Keratinocyte (primary cell): ENCODE measurements at regions not wholly inside any gene's neighbourhood (a gene's known extent, or its start where the extent isn't known, plus 50 kb on each side); places are given as distances from the start of the nearest gene placed in this dataset.
"Not testable (repeated sequence)": the region's sequence is repeated elsewhere in the genome, so short reads cannot be mapped to it uniquely, and the experiment has no call there.

Source experiments
- DNase-seq: peaks from one replicate; pipeline ENCODE4 v3.0.0-alpha.2; 2011; ENCODE audit warnings: low read depth, missing footprints, low spot score
- FAIRE-seq: peaks from 2 replicates; lab custom pipeline; 2011; peaks lifted over from hg19 to GRCh38; lab: Jason Lieb, UNC
- H2AFZ ChIP-seq: 2 replicates; pipeline ENCODE4 v1.6.0; 2012; ENCODE audit warnings: low read length, control low read depth, inconsistent platforms; ENCODE audit not compliant: control insufficient read depth
- H3K27ac ChIP-seq: 2 replicates; pipeline ENCODE4 v1.5.1; 2011; ENCODE audit warnings: low read length; ENCODE audit not compliant: control insufficient read depth, insufficient read depth
- H3K27me3 ChIP-seq: 3 replicates; pipeline ENCODE4 v1.6.0; 2011; ENCODE audit warnings: low read length; ENCODE audit not compliant: control insufficient read depth, insufficient read depth; ENCODE audit errors: extremely low read depth
- H3K36me3 ChIP-seq, 2 experiments: 2 replicates in 1 of 2; 3 replicates in 1 of 2; pipeline ENCODE4 v1.5.1; 2011; ENCODE audit warnings: low read length in 2 of 2, mild to moderate bottlenecking in 1 of 2; ENCODE audit not compliant: control insufficient read depth in 2 of 2, insufficient read depth in 2 of 2; ENCODE audit errors: extremely low read depth in 1 of 2
- H3K4me1 ChIP-seq: 3 replicates; pipeline ENCODE4 v1.5.1; 2011; ENCODE audit warnings: low read length; ENCODE audit not compliant: control insufficient read depth, insufficient read depth; ENCODE audit errors: extremely low read depth
- H3K4me2 ChIP-seq: 3 replicates; pipeline ENCODE4 v1.6.0; 2011; ENCODE audit warnings: low read depth, low read length; ENCODE audit not compliant: control insufficient read depth, insufficient read depth; ENCODE audit errors: extremely low read depth
- H3K4me3 ChIP-seq, 3 experiments: fragments of 200-600 bp in 1 of 3; sonication (generic) in 1 of 3; 2 replicates in 2 of 3; 3 replicates in 1 of 3; pipeline ENCODE4 v1.5.1; 2011 to 2016; ENCODE audit warnings: low read length in 3 of 3, mild to moderate bottlenecking in 3 of 3, control low read depth in 2 of 3, inconsistent platforms in 1 of 3, low read depth in 1 of 3, mixed read lengths in 1 of 3, mixed run types in 1 of 3, moderate library complexity in 1 of 3; ENCODE audit not compliant: control insufficient read depth in 2 of 3, insufficient read depth in 2 of 3; ENCODE audit errors: extremely low read depth in 1 of 3
- H3K79me2 ChIP-seq: 2 replicates; pipeline ENCODE4 v1.6.0; 2012; ENCODE audit warnings: low read length; ENCODE audit not compliant: control insufficient read depth, insufficient read depth
- H3K9ac ChIP-seq: 3 replicates; pipeline ENCODE4 v1.6.0; 2011; ENCODE audit warnings: low read length; ENCODE audit not compliant: control insufficient read depth, insufficient read depth; ENCODE audit errors: extremely low read depth
- H3K9me1 ChIP-seq: 3 replicates; pipeline ENCODE4 v1.6.0; 2011; ENCODE audit warnings: low read length; ENCODE audit not compliant: control insufficient read depth, insufficient read depth; ENCODE audit errors: extremely low read depth
- H3K9me3 ChIP-seq: 2 replicates; pipeline ENCODE4 v1.5.1; 2012; ENCODE audit warnings: low read depth, low read length; ENCODE audit not compliant: control insufficient read depth
- H4K20me1 ChIP-seq: 3 replicates; pipeline ENCODE4 v1.6.0; 2011; ENCODE audit warnings: low read length; ENCODE audit not compliant: control insufficient read depth, insufficient read depth; ENCODE audit errors: extremely low read depth
- CTCF ChIP-seq, 3 experiments: IDR thresholded peaks in 1 of 3; conservative IDR thresholded peaks in 1 of 3; optimal IDR thresholded peaks in 1 of 3; 2 replicates in 2 of 3; 3 replicates in 1 of 3; pipeline versions ENCODE3 to v1.5.1; 2011; ENCODE audit warnings: low read length in 3 of 3, mild to moderate bottlenecking in 3 of 3, moderate library complexity in 2 of 3, control low read depth in 1 of 3, inconsistent platforms in 1 of 3; ENCODE audit not compliant: insufficient read depth in 2 of 3; ENCODE audit errors: extremely low read depth in 1 of 3
- EZH2 ChIP-seq: IDR thresholded peaks from one replicate; pipeline ENCODE4 v1.6.1; 2012; ENCODE audit warnings: inconsistent platforms, mild to moderate bottlenecking, low read length, moderate library complexity
- dilution Hi-C: fragments of 300-500 bp; cut with MboI; formaldehyde crosslinking; loops from one replicate; pipeline ENCODE4 v1.7.0; 2020; ENCODE audit warnings: low sequenced_read_pairs; ENCODE audit not compliant: extremely low pct_ligation_motif_present

- no peak for DNase-seq
- no peak overlapping the region for H3K4me3 ChIP-seq
- no peaks in the 10 kb centered on the region for H3K9me1 ChIP-seq
- H2AFZ ChIP-seq = no peak overlapping the region
- TF ChIP-seq CTCF (optimal IDR thresholded peaks at IDR 0.05 in 1 of 3, IDR thresholded peaks at IDR 0.05 in 1 of 3, conservative IDR thresholded peaks at IDR 0.05 in 1 of 3; ENCODE audit: extremely low read depth in 1 of 3, insufficient read depth in 2 of 3, low read length in 3 of 3) (no peak), EZH2 (no peak)
- no peaks in the 10 kb centered on the region for H3K79me2 ChIP-seq
- H3K9ac ChIP-seq = no peak overlapping the region
- dilution Hi-C loops = no loop called here
- no peaks in the 10 kb centered on the region for H3K9me3 ChIP-seq
- no peak overlapping the region for H3K4me2 ChIP-seq
- no peaks in the 10 kb centered on the region for H3K36me3 ChIP-seq
- no peaks in the 10 kb centered on the region for H4K20me1 ChIP-seq
- FAIRE-seq = no peak
- no peaks in the 10 kb centered on the region for H3K27me3 ChIP-seq
- H3K4me1 ChIP-seq = peaks cover 4% of the 10 kb centered on the region
- no peak overlapping the region for H3K27ac ChIP-seq
Observed at GRCh38 chr6:6962086-6962485, 145.7 kb upstream of the RREB1 start.

- Histone ChIP-seq H3K4me2 (no peak overlapping the region), H3K36me3 (no peaks in the 10 kb centered on the region), H3K27ac (no peak overlapping the region), H4K20me1 (no peaks in the 10 kb centered on the region), H3K9ac (no peak overlapping the region), H3K4me3 (no peak overlapping the region), H3K9me1 (no peaks in the 10 kb centered on the region), H2AFZ (no peak overlapping the region), H3K27me3 (no peaks in the 10 kb centered on the region), H3K4me1 (peaks cover 4% of the 10 kb centered on the region), H3K79me2 (no peaks in the 10 kb centered on the region), H3K9me3 (no peaks in the 10 kb centered on the region)
- FAIRE-seq (no peak), DNase-seq (no peak)
- TF ChIP-seq EZH2 (no peak), CTCF (optimal IDR thresholded peaks at IDR 0.05 in 1 of 3, IDR thresholded peaks at IDR 0.05 in 1 of 3, conservative IDR thresholded peaks at IDR 0.05 in 1 of 3; ENCODE audit: extremely low read depth in 1 of 3, insufficient read depth in 2 of 3, low read length in 3 of 3) (no peak)
- dilution Hi-C loops = no loop called here
Observed at GRCh38 chr6:6962699-6963098, 145.1 kb upstream of the RREB1 start.

DNA sequence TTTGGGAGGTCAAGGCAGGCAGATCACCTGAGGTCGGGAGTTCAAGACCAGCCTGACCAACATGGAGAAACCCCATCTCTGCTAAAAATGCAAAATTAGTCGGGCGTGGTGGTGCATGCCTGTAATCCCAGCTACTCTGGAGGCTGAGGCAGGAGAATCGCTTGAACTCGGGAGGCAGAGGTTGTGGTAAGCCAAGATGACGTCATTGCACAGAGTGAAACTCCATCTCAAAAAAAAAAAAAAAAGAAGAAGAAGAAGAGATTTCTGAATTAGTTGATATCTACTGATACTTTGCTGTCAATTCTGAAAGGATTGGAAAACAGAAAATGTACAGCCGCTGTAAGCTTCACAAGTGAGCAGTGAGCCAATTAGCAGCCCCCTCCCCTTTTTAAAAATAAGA is 144.4 kb upstream of the RREB1 start:
- dilution Hi-C loops, DNase-seq: not testable (repeated sequence)

More for the DNA sequence above, 144.4 kb upstream of the RREB1 start:
- H3K27me3 ChIP-seq, FAIRE-seq, H2AFZ ChIP-seq, H3K4me2 ChIP-seq, H3K9ac ChIP-seq, H3K27ac ChIP-seq, H3K9me1 ChIP-seq, H4K20me1 ChIP-seq, H3K36me3 ChIP-seq, H3K9me3 ChIP-seq, H3K79me2 ChIP-seq, H3K4me3 ChIP-seq, H3K4me1 ChIP-seq: not testable (repeated sequence)
